ENCODE measurements at regions not wholly inside any gene's neighbourhood (a gene's known extent, or its start where the extent isn't known, plus 50 kb on each side); places are given as distances from the start of the nearest gene placed in this dataset.

DNA sequence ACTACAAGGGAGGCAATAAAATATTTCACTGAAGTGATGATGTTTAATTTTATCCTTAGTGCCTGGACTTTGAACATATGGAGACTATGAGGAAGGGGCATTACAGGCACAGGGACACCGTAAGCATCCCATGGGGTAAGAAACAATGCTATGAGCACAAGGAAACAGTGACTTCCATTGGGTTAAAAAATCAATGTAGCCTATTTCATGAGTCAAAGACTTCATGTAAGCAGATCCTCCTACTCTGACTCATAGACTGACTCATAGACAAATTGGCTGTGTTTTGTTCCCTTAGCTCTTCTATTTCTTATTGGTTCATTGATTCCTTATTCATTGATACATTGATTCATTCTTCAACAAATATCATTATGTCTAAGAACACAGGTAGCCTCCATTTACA, 351.0 kb downstream of the PRELID2 start:
- no peaks in the 10 kb centered on the region for H3K4me1 ChIP-seq
- no peaks in the 10 kb centered on the region for H3K9me3 ChIP-seq
- DNase-seq, result no peak
- H3K4me3 ChIP-seq, result no peak overlapping the region
- H3K27me3 ChIP-seq, result no peaks in the 10 kb centered on the region
- no peak overlapping the region for H3K27ac ChIP-seq
- TF ChIP-seq, protein P1, sequence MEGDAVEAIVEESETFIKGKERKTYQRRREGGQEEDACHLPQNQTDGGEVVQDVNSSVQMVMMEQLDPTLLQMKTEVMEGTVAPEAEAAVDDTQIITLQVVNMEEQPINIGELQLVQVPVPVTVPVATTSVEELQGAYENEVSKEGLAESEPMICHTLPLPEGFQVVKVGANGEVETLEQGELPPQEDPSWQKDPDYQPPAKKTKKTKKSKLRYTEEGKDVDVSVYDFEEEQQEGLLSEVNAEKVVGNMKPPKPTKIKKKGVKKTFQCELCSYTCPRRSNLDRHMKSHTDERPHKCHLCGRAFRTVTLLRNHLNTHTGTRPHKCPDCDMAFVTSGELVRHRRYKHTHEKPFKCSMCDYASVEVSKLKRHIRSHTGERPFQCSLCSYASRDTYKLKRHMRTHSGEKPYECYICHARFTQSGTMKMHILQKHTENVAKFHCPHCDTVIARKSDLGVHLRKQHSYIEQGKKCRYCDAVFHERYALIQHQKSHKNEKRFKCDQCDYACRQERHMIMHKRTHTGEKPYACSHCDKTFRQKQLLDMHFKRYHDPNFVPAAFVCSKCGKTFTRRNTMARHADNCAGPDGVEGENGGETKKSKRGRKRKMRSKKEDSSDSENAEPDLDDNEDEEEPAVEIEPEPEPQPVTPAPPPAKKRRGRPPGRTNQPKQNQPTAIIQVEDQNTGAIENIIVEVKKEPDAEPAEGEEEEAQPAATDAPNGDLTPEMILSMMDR (IDR thresholded peaks at IDR 0.05), result no peak
- 85 to 93% (median 88%) methylated on average over 1 of the region's 1 CpG for WGBS, 5 donors
- H3K36me3 ChIP-seq, result no peaks in the 10 kb centered on the region
- intact Hi-C loops (cut with DNase I; ENCODE audit: low total_unique reads), result no loop called here

DNA sequence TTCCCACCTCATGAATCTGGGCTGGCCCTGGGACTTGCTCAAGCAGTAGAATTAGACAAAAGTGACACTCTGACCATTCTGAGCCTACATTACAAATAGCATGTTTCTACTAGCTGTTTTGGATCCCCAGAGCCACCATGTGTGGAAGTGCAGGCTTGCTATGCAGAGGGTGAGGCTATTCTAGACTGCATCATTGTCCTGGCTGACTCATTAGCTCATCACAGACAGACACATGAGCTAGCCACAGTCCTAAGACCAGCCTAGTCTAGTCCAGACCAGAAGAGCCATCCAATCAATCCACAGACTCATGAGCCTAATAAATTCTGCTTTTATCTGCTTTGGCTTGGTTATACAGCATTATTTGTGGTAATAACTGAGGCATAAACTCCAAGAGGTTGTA, 351.9 kb downstream of the PRELID2 start:
- no peak overlapping the region for H3K27ac ChIP-seq
- intact Hi-C loops (cut with DNase I; ENCODE audit: low total_unique reads), result no loop called here
- no peak for DNase-seq
- H3K9me3 ChIP-seq, result no peaks in the 10 kb centered on the region
- H3K36me3 ChIP-seq, result no peaks in the 10 kb centered on the region
- no peaks in the 10 kb centered on the region for H3K4me1 ChIP-seq
- H3K4me3 ChIP-seq, result no peak overlapping the region
- H3K27me3 ChIP-seq, result no peaks in the 10 kb centered on the region
- TF ChIP-seq, protein P1 (IDR thresholded peaks at IDR 0.05), result no peak
- no peak for TF ChIP-seq POLR2AphosphoS5 (IDR thresholded peaks at IDR 0.05)
- TF ChIP-seq POLR2A (IDR thresholded peaks at IDR 0.05), result no peak
- TF ChIP-seq EP300 (IDR thresholded peaks at IDR 0.05), result no peak

DNA sequence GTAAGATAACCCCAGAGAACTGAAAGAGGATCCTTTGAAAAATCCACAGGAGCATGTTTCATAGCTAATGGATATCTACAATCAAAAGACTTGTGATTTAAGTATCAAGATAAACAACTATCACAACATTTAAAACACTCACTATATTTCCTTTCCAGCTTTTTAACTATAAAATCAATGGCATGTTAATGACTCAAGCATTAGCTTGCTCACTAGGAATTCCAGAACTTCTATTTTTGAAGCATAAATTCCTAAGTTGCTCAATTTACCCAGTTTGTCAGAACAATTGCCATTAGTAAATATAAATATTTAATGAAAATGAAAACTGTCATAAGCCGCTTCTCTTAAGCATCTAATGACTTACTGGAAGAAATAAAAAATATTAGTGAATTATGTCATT, 355.3 kb downstream of the PRELID2 start:
- no peak for DNase-seq
- H3K36me3 ChIP-seq, result no peaks in the 10 kb centered on the region
- WGBS, 5 donors, result 74 to 92% (median 87%) methylated on average over 1 of the region's 1 CpG
- intact Hi-C loops (cut with DNase I; ENCODE audit: low total_unique reads), result no loop called here
- no peaks in the 10 kb centered on the region for H3K9me3 ChIP-seq
- no peaks in the 10 kb centered on the region for H3K27me3 ChIP-seq
- no peaks in the 10 kb centered on the region for H3K4me1 ChIP-seq
- H3K27ac ChIP-seq, result no peak overlapping the region
- H3K4me3 ChIP-seq, result no peak overlapping the region
- TF ChIP-seq POLR2AphosphoS5 (IDR thresholded peaks at IDR 0.05) (no peak), POLR2A (IDR thresholded peaks at IDR 0.05) (no peak), EP300 (IDR thresholded peaks at IDR 0.05) (no peak)
- TF ChIP-seq, protein P1 (IDR thresholded peaks at IDR 0.05), result no peak

DNA sequence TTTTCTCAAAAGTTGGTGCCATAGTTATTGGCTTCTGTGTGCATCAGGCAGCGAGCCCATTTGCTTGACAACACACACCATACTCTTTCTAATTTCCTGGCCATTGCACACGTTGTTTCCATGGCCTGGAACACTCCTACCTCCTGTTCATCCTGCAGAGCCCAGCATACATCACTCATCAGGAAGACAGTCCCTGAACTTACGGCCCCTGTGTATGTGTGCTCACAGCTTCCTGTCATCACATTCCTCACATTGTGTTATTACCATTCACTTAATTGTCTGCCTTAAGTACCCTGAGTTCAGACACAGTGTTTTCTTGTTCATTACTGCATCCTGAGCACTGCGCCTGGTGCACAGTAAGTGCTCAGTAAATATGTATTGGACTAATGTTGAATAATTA, 355.9 kb downstream of the PRELID2 start:
- Histone ChIP-seq H3K4me3 (no peak overlapping the region), H3K9me3 (no peaks in the 10 kb centered on the region), H3K27ac (no peak overlapping the region), H3K4me1 (no peaks in the 10 kb centered on the region), H3K27me3 (no peaks in the 10 kb centered on the region), H3K36me3 (no peaks in the 10 kb centered on the region)
- TF ChIP-seq POLR2A (IDR thresholded peaks at IDR 0.05), result no peak
- TF ChIP-seq, protein P1 (IDR thresholded peaks at IDR 0.05), result no peak
- 64 to 84% (median 81%) methylated on average over 4 of the region's 4 CpGs for WGBS, 5 donors
- DNase-seq, result no peak
- intact Hi-C loops (cut with DNase I; ENCODE audit: low total_unique reads), result no loop called here

DNA sequence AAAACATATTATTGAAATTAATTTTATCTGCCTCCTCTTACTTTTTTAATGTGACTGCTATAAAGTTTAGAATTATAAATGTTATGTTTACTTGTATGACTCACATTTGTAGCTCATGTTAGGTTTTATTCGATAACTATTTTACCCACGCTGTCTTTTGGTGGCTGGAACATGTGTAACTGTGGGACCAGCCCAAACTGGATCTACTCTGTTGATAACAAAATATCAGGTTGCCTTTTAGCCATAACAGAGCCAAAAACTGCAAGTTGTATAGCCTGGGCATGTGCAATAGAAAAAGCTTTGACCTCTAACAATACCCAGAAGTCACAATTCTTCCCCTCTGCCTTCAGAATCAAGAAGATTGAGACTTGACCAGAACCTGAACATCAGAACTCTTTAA, 356.5 kb downstream of the PRELID2 start:
- Histone ChIP-seq H3K27me3 (no peaks in the 10 kb centered on the region), H3K36me3 (no peaks in the 10 kb centered on the region), H3K4me1 (no peaks in the 10 kb centered on the region), H3K27ac (no peak overlapping the region), H3K9me3 (no peaks in the 10 kb centered on the region), H3K4me3 (no peak overlapping the region)
- intact Hi-C loops (cut with DNase I; ENCODE audit: low total_unique reads), result no loop called here
- no peak for DNase-seq
- WGBS, 5 donors, result 38 to 65% (median 57%) methylated on average over 2 of the region's 2 CpGs
- no peak for TF ChIP-seq POLR2A (IDR thresholded peaks at IDR 0.05)
- TF ChIP-seq POLR2AphosphoS5 (IDR thresholded peaks at IDR 0.05), result no peak
- TF ChIP-seq, protein P1 (IDR thresholded peaks at IDR 0.05), result no peak
- no peak for TF ChIP-seq EP300 (IDR thresholded peaks at IDR 0.05)

All from stomach (tissue), 8 donors.